ENCODE measurements at regions not wholly inside any gene's neighbourhood (a gene's known extent, or its start where the extent isn't known, plus 50 kb on each side); places are given as distances from the start of the nearest gene placed in this dataset.

- no peak for TF ChIP-seq EZH2 (IDR thresholded peaks at IDR 0.05; ENCODE audit: borderline replicate concordance, low read length)
- TF ChIP-seq, protein P1, sequence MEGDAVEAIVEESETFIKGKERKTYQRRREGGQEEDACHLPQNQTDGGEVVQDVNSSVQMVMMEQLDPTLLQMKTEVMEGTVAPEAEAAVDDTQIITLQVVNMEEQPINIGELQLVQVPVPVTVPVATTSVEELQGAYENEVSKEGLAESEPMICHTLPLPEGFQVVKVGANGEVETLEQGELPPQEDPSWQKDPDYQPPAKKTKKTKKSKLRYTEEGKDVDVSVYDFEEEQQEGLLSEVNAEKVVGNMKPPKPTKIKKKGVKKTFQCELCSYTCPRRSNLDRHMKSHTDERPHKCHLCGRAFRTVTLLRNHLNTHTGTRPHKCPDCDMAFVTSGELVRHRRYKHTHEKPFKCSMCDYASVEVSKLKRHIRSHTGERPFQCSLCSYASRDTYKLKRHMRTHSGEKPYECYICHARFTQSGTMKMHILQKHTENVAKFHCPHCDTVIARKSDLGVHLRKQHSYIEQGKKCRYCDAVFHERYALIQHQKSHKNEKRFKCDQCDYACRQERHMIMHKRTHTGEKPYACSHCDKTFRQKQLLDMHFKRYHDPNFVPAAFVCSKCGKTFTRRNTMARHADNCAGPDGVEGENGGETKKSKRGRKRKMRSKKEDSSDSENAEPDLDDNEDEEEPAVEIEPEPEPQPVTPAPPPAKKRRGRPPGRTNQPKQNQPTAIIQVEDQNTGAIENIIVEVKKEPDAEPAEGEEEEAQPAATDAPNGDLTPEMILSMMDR (conservative IDR thresholded peaks at IDR 0.05 in 1 of 2, IDR thresholded peaks at IDR 0.05 in 1 of 2; ENCODE audit: extremely low read depth in 1 of 2, insufficient read depth in 1 of 2, low read depth in 1 of 2, low read length in 2 of 2), result no peak
Observed at GRCh38 chr9:16043756-16044578, 491.1 kb downstream of the CCDC171 start.

All from mammary epithelial cell (primary cell).